H9 (cell line): ENCODE measurements at regions not wholly inside any gene's neighbourhood (a gene's known extent, or its start where the extent isn't known, plus 50 kb on each side); places are given as distances from the start of the nearest gene placed in this dataset.

Experiments used
- DNase-seq: peaks from one replicate; pipeline ENCODE4 v3.0.0-alpha.2; 2017
- H2AFZ ChIP-seq: one replicate; pipeline ENCODE4 v1.6.1; 2013; ENCODE audit warnings: mild to moderate bottlenecking, low read length, control low read depth, moderate library complexity
- H2AK5ac ChIP-seq: 2 replicates; pipeline ENCODE4 v1.6.1; 2013; ENCODE audit warnings: low read length, control low read depth, mixed read lengths; ENCODE audit not compliant: insufficient read length
- H2BK120ac ChIP-seq: one replicate; pipeline ENCODE4 v1.6.1; 2013; ENCODE audit warnings: low read depth, mild to moderate bottlenecking, low read length, control low read depth, inconsistent platforms; ENCODE audit not compliant: poor library complexity, severe bottlenecking
- H2BK12ac ChIP-seq: 2 replicates; pipeline ENCODE4 v1.6.1; 2013; ENCODE audit warnings: low read length, control low read depth, mixed read lengths, low read depth; ENCODE audit not compliant: insufficient read length
- H2BK15ac ChIP-seq: 2 replicates; pipeline ENCODE4 v1.6.1; 2013; ENCODE audit warnings: low read depth, low read length, control low read depth
- H2BK20ac ChIP-seq: one replicate; pipeline ENCODE4 v1.6.1; 2013; ENCODE audit warnings: low read depth, mild to moderate bottlenecking, low read length, control low read depth, inconsistent platforms; ENCODE audit not compliant: poor library complexity, severe bottlenecking
- H2BK5ac ChIP-seq: 2 replicates; pipeline ENCODE4 v1.6.1; 2013; ENCODE audit warnings: low read length, control low read depth, mixed read lengths; ENCODE audit not compliant: insufficient read length
- H3K14ac ChIP-seq: 2 replicates; pipeline ENCODE4 v1.6.1; 2013; ENCODE audit warnings: low read length, control low read depth; ENCODE audit not compliant: insufficient read depth
- H3K18ac ChIP-seq: 2 replicates; pipeline ENCODE4 v1.6.1; 2013; ENCODE audit warnings: low read depth, mild to moderate bottlenecking, mixed read lengths, low read length, control low read depth; ENCODE audit not compliant: insufficient read length
- H3K23ac ChIP-seq: 2 replicates; pipeline ENCODE4 v1.6.1; 2013; ENCODE audit warnings: low read length, control low read depth, mixed read lengths, low read depth; ENCODE audit not compliant: insufficient read length
- H3K23me2 ChIP-seq: 2 replicates; pipeline ENCODE4 v1.6.1; 2013; ENCODE audit warnings: low read depth, mild to moderate bottlenecking, mixed read lengths, low read length, control low read depth; ENCODE audit not compliant: insufficient read length, poor library complexity, severe bottlenecking
- H3K27ac ChIP-seq: 2 replicates; pipeline ENCODE4 v1.5.1; 2013; ENCODE audit warnings: low read length, control low read depth, mixed read lengths, low read depth; ENCODE audit not compliant: insufficient read length
- H3K27me3 ChIP-seq: 2 replicates; pipeline ENCODE4 v1.6.1; 2013; ENCODE audit warnings: low read length, control low read depth, inconsistent platforms; ENCODE audit not compliant: insufficient read depth
- H3K4ac ChIP-seq: 2 replicates; pipeline ENCODE4 v1.6.1; 2013; ENCODE audit warnings: low read depth, mild to moderate bottlenecking, control low read depth, inconsistent platforms, low read length, moderate library complexity
- H3K4me1 ChIP-seq: 2 replicates; pipeline ENCODE4 v1.6.1; 2013; ENCODE audit warnings: low read length, control low read depth, inconsistent platforms; ENCODE audit not compliant: insufficient read depth
- H3K4me2 ChIP-seq: 2 replicates; pipeline ENCODE4 v1.6.1; 2013; ENCODE audit warnings: low read length, control low read depth, mixed read lengths; ENCODE audit not compliant: insufficient read length, insufficient read depth
- H3K56ac ChIP-seq: 2 replicates; pipeline ENCODE4 v1.6.1; 2013; ENCODE audit warnings: low read depth, mild to moderate bottlenecking, mixed read lengths, low read length, control low read depth; ENCODE audit not compliant: insufficient read length
- H3K79me1 ChIP-seq: 2 replicates; pipeline ENCODE4 v1.6.1; 2013; ENCODE audit warnings: low read depth, mild to moderate bottlenecking, moderate library complexity, low read length, control low read depth, inconsistent platforms; ENCODE audit not compliant: insufficient read depth, poor library complexity, severe bottlenecking
- H3K79me2 ChIP-seq: 2 replicates; pipeline ENCODE4 v1.6.1; 2013; ENCODE audit warnings: low read length, control low read depth, inconsistent platforms; ENCODE audit not compliant: insufficient read depth
- H3K9ac ChIP-seq: 2 replicates; pipeline ENCODE4 v1.6.1; 2013; ENCODE audit warnings: low read length, control low read depth, mixed read lengths; ENCODE audit not compliant: insufficient read length; ENCODE audit errors: extremely low read depth
- H3K9me3 ChIP-seq: one replicate; pipeline ENCODE4 v1.6.1; 2013; ENCODE audit warnings: low read depth, low read length, inconsistent platforms; ENCODE audit not compliant: control insufficient read depth
- H3T11ph ChIP-seq: one replicate; pipeline ENCODE4 v1.6.1; 2013; ENCODE audit warnings: mild to moderate bottlenecking, low read length, control low read depth, inconsistent platforms
- H4K20me1 ChIP-seq: one replicate; pipeline ENCODE4 v1.6.1; 2013; ENCODE audit not compliant: control insufficient read depth, insufficient read length, insufficient read depth
- H4K5ac ChIP-seq: 2 replicates; pipeline ENCODE4 v1.6.1; 2013; ENCODE audit warnings: low read depth, mild to moderate bottlenecking, mixed read lengths, low read length, control low read depth; ENCODE audit not compliant: insufficient read length
- H4K8ac ChIP-seq: replicated peaks from 2 replicates; pipeline ENCODE4 v1.6.1; 2013; ENCODE audit warnings: low read length, control low read depth, mixed read lengths, low read depth; ENCODE audit not compliant: insufficient read length
- H4K91ac ChIP-seq: 2 replicates; pipeline ENCODE4 v1.6.1; 2013; ENCODE audit warnings: low read depth, mild to moderate bottlenecking, moderate library complexity, mixed read lengths, low read length, control low read depth; ENCODE audit not compliant: insufficient read length
- H3K27ac Mint-ChIP-seq, 3 experiments: 2 replicates in 2 of 3; 3 replicates in 1 of 3; pipeline ENCODE4 v1.8.0; 2020 to 2021; ENCODE audit warnings: mixed read lengths in 3 of 3, mild to moderate bottlenecking in 1 of 3, moderate library complexity in 1 of 3
- H3K27me3 Mint-ChIP-seq: 2 replicates; pipeline ENCODE4 v1.8.0; 2021; ENCODE audit warnings: low read depth, mild to moderate bottlenecking, moderate library complexity, mixed read lengths
- H3K36me3 Mint-ChIP-seq, 3 experiments: 2 replicates in 2 of 3; 3 replicates in 1 of 3; pipeline ENCODE4 v1.8.0; 2020 to 2021; ENCODE audit warnings: low read depth in 3 of 3, mixed read lengths in 3 of 3; ENCODE audit not compliant: insufficient read depth in 1 of 3
- H3K4me1 Mint-ChIP-seq, 2 experiments: 2 replicates each; pipeline ENCODE4 v1.8.0; 2020; ENCODE audit warnings: mixed read lengths in 2 of 2
- H3K4me3 Mint-ChIP-seq, 2 experiments: 2 replicates in 1 of 2; 3 replicates in 1 of 2; pipeline ENCODE4 v1.8.0; 2020 to 2021; ENCODE audit warnings: mild to moderate bottlenecking in 2 of 2, mixed read lengths in 2 of 2, moderate library complexity in 1 of 2
- H3K9me3 Mint-ChIP-seq, 2 experiments: 2 replicates in 1 of 2; 3 replicates in 1 of 2; pipeline ENCODE4 v1.8.0; 2020; ENCODE audit warnings: mild to moderate bottlenecking in 2 of 2, mixed read lengths in 2 of 2, moderate library complexity in 1 of 2
- WGBS: extraction: QIAGEN DNeasy Blood & Tissue Kit; methylation state at CpG from one replicate; pipeline ENCODE4 v1.1.7; 2013; ENCODE audit warnings: missing lambda C conversion rate, low lambda C conversion rate, mixed read lengths; ENCODE audit not compliant: insufficient read length; ENCODE audit errors: extremely low coverage; 5-methylcytosine and 5-hydroxymethylcytosine counted together
- TF ChIP-seq, protein P1 (sequence below): fragments of 200-600 bp; sonication (generic); conservative IDR thresholded peaks from 3 replicates; pipeline ENCODE4 v1.8.0; 2021; ENCODE audit warnings: antibody characterized with exemption, mild to moderate bottlenecking

DNA sequence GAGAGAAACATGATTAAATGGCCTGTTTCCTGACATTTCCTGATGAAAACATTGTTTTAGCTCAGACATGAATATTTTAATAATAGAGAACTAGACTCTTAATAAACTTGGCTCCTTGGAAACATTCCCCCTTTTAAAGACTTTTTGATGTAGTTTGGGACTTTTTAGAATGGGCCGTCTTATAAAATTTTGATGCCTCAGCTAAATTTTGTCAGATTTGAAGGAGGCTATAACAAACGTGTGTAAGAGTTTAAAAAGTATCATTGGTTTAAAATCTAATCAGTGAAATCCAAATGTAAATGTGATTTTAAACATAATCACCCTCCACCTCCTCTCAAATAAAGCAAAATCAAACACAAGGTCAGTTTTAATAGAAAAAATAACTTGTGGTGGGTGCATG is 200.9 kb downstream of the CLIC5 start:
- H3K36me3 Mint-ChIP-seq = 0 out of 7 replicates have a peak, but pooled peaks cover 0 to 4% (median 0%) of the 10 kb centered on the region in 3 experiments
- H3K23me2 ChIP-seq = no peaks in the 10 kb centered on the region
- no peaks in the 10 kb centered on the region for H3K9me3 ChIP-seq
- H2AK5ac ChIP-seq = no peak overlapping the region
- H3K4ac ChIP-seq = no peak overlapping the region
- no peak overlapping the region for H2AFZ ChIP-seq
- H3K79me1 ChIP-seq = no peaks in the 10 kb centered on the region
- no peak overlapping the region for H2BK5ac ChIP-seq
- H3K4me1 Mint-ChIP-seq = no peaks in the 10 kb centered on the region
- WGBS = no CpG with 5 or more reads among the region's 2 CpGs
- H4K91ac ChIP-seq = no peak overlapping the region
- TF ChIP-seq, protein P1, sequence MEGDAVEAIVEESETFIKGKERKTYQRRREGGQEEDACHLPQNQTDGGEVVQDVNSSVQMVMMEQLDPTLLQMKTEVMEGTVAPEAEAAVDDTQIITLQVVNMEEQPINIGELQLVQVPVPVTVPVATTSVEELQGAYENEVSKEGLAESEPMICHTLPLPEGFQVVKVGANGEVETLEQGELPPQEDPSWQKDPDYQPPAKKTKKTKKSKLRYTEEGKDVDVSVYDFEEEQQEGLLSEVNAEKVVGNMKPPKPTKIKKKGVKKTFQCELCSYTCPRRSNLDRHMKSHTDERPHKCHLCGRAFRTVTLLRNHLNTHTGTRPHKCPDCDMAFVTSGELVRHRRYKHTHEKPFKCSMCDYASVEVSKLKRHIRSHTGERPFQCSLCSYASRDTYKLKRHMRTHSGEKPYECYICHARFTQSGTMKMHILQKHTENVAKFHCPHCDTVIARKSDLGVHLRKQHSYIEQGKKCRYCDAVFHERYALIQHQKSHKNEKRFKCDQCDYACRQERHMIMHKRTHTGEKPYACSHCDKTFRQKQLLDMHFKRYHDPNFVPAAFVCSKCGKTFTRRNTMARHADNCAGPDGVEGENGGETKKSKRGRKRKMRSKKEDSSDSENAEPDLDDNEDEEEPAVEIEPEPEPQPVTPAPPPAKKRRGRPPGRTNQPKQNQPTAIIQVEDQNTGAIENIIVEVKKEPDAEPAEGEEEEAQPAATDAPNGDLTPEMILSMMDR = no peak
- H3K9ac ChIP-seq = no peak overlapping the region
- H4K5ac ChIP-seq = no peak overlapping the region
- H3K18ac ChIP-seq = no peak overlapping the region
- H3K79me2 ChIP-seq = no peaks in the 10 kb centered on the region
- no peak overlapping the region for H2BK120ac ChIP-seq
- H3K23ac ChIP-seq = no peak overlapping the region
- no peak overlapping the region for H2BK15ac ChIP-seq
- no peak overlapping the region for H2BK20ac ChIP-seq
- no peak for DNase-seq
- no peaks in the 10 kb centered on the region for H3K27me3 ChIP-seq
- no peak overlapping the region for H2BK12ac ChIP-seq
- no peaks in the 10 kb centered on the region for H3K4me1 ChIP-seq
- H4K8ac ChIP-seq = no peak overlapping the region
- H3K9me3 Mint-ChIP-seq = no peaks in the 10 kb centered on the region
- H3K27me3 Mint-ChIP-seq = no peaks in the 10 kb centered on the region
- H3K27ac Mint-ChIP-seq = no peak overlapping the region
- no peak overlapping the region for H3K14ac ChIP-seq
- no peak overlapping the region for H3K4me3 Mint-ChIP-seq
- no peak overlapping the region for H3K4me2 ChIP-seq
- H4K20me1 ChIP-seq = no peaks in the 10 kb centered on the region
- no peak overlapping the region for H3T11ph ChIP-seq
- no peak overlapping the region for H3K56ac ChIP-seq
- H3K27ac ChIP-seq = no peak overlapping the region
